ENCODE measurements at regions not wholly inside any gene's neighbourhood (a gene's known extent, or its start where the extent isn't known, plus 50 kb on each side); places are given as distances from the start of the nearest gene placed in this dataset.

- no peak for DNase-seq (ENCODE audit: low read depth in 1 of 2, low spot score in 1 of 2)
Observed at GRCh38 chr2:239609162-239609561, 208.3 kb upstream of the HDAC4 start.

GRCh38 chr2:239608723-239609122, 207.9 kb upstream of the HDAC4 start:
- no peak for DNase-seq (ENCODE audit: low read depth in 1 of 2, low spot score in 1 of 2)

GRCh38 chr2:239608260-239608659, 207.4 kb upstream of the HDAC4 start:
- no peak for DNase-seq (ENCODE audit: low read depth in 1 of 2, low spot score in 1 of 2)

GRCh38 chr2:239607517-239608191, 206.8 kb upstream of the HDAC4 start:
- no peak for DNase-seq (ENCODE audit: low read depth in 1 of 2, low spot score in 1 of 2)

- DNase-seq (ENCODE audit: low read depth in 1 of 2, low spot score in 1 of 2), result no peak
Observed at GRCh38 chr2:239606741-239607516, 206.1 kb upstream of the HDAC4 start.

GRCh38 chr2:239605976-239606375, 205.2 kb upstream of the HDAC4 start:
- no peak for DNase-seq (ENCODE audit: low read depth in 1 of 2, low spot score in 1 of 2)

- DNase-seq (ENCODE audit: low read depth in 1 of 2, low spot score in 1 of 2), result no peak
Observed at GRCh38 chr2:239605409-239605808, 204.6 kb upstream of the HDAC4 start.

GRCh38 chr2:239604861-239605260, 204.0 kb upstream of the HDAC4 start:
- DNase-seq (ENCODE audit: low read depth in 1 of 2, low spot score in 1 of 2), result no peak

GRCh38 chr2:239603411-239604356, 202.9 kb upstream of the HDAC4 start:
- no peak for DNase-seq (ENCODE audit: low read depth in 1 of 2, low spot score in 1 of 2)

- DNase-seq (ENCODE audit: low read depth in 1 of 2, low spot score in 1 of 2), result no peak
Observed at GRCh38 chr2:239602290-239603282, 201.8 kb upstream of the HDAC4 start.

GRCh38 chr2:239601880-239602279, 201.1 kb upstream of the HDAC4 start:
- no peak for DNase-seq (ENCODE audit: low read depth in 1 of 2, low spot score in 1 of 2)

DNA sequence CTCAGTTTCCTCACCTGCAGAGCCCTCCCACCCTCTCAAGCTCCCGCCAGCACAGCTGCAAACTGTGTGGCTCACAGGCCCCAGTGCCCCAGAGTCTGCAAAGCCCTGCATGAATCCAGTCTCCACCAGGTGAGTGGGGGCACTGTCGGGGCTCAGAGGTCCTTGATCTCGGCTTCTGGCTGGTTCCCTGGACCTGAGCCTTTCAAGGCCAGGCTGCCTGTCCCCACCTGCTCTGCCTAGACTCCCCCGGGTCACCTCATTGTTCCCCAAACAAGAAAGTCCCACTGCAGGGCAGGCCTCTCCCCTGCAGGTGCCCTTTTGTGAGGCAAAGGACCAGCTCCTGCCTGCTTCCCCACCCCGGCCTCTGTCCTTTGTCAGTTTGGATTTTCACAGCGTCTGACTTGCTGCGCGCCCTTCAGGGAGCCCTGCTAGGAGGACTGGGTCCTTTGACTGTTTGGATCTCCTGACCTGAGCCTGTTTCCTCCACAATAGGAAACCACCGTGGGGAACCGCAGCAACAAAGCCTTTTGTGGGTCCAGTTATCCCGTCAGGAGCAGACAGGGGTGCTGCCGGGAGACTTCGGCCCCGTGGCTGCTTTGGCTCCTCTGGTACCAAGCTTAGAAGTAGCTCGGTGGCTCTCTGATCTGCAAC, 200.5 kb upstream of the HDAC4 start:
- no peak for DNase-seq (ENCODE audit: low read depth in 1 of 2, low spot score in 1 of 2)

DNA sequence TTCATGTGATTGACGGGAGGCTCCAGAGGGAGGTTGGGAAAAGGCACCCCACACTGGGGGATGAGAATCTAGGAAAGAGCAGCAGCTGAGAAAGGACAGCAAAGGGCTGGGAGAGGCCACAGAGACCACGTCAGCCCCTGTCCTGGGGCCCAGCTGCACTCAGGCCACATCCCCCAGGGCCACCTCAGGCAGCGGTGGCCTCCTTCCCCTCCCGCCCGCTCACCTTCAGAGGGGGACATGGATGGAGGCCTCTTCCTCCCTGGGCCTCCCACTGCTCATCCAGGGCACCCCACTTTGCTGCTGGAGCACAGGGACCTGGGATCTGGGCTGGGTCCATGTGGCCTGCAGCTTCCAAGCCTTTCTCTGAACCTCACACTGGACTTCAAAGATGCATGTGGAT, 199.8 kb upstream of the HDAC4 start:
- DNase-seq (ENCODE audit: low read depth in 1 of 2, low spot score in 1 of 2), result no peak

- DNase-seq (ENCODE audit: low read depth in 1 of 2, low spot score in 1 of 2), result no peak
Observed at GRCh38 chr2:239600001-239600593, 199.3 kb upstream of the HDAC4 start.

DNA sequence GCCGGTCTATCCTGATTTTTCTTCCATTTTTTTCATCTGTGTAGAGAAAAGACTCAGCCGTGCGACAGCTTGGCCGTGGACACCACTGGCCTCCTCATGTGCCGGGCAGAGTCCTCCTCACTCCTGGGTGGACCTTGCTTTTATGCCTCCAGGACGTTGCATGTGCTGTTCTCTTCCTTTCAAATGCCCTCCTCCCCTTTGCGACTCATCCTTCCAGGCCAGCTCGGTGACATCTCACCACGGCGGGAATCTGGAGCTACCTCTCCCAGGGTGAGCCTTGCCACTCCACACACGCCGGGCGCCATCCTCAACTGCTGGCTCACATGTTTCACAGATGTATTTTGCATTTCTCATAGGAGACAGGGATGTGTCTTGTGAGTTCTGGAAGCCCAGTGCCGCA, 198.5 kb upstream of the HDAC4 start:
- DNase-seq (ENCODE audit: low read depth in 1 of 2, low spot score in 1 of 2), result no peak

GRCh38 chr2:239598732-239599090, 197.9 kb upstream of the HDAC4 start:
- no peak for DNase-seq (ENCODE audit: low read depth in 1 of 2, low spot score in 1 of 2)

- no peak for DNase-seq (ENCODE audit: low read depth in 1 of 2, low spot score in 1 of 2)
Observed at GRCh38 chr2:239598011-239598731, 197.4 kb upstream of the HDAC4 start.

DNA sequence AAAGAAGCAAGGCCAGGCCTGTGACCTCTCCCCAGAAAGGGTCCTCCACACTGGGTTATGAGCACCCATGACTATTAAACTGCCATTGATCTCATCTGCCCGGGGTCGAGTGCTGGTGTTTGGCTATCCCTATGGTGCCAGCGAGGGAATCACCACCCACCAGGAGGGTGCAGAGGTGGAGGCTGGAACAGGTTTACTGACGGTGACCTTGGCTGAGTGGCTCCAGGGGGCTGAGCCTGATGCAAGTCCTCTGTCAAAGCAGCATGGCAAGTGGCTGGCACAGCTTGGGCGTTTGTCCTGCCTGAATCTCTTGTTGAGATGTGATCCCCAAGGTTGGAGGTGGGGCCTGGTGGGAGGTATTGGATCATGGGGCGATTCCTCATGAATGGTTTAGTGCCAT, 196.4 kb upstream of the HDAC4 start:
- no peak for DNase-seq (ENCODE audit: low read depth in 1 of 2, low spot score in 1 of 2)

DNA sequence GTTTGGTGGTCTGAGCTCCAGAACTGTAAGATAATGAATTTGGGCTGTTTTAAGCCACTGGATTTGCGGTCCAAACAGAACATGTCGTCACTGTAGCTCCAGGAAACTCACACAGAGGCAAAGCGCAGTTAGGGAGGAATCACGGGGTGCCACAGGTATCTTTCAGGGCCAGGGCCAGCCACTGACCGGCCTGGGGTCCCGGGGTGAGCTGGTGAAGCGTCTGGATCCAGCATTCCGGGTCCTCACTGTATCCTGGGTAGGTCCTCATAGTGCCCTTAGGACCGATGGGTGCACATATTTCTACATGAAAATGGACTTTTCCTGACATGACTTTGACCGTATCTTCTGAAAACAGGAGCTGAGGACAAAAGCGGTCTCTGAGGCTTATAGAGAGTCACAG, 196.0 kb upstream of the HDAC4 start:
- DNase-seq (ENCODE audit: low read depth in 1 of 2, low spot score in 1 of 2), result no peak

All from activated T-helper 1 cell treated with anti-CD3 and anti-CD28 coated beads, Interleukin-2, amount 50 U/mL, for 16 hours (primary cell).